Neural cell (in vitro differentiated cells): ENCODE measurements at regions not wholly inside any gene's neighbourhood (a gene's known extent, or its start where the extent isn't known, plus 50 kb on each side); places are given as distances from the start of the nearest gene placed in this dataset.

Experiments used
- H2AFZ ChIP-seq: fragments of 200-600, 300-800 bp; sonication (generic), shearing (Covaris generic); 2 replicates; pipeline ENCODE4 v1.6.0; 2014; ENCODE audit warnings: low read depth, mild to moderate bottlenecking, antibody characterized with exemption, low read length, moderate library complexity
- H3F3A ChIP-seq: fragments of 200-600 bp; shearing (Covaris generic); 2 replicates; pipeline ENCODE4 v1.6.1; 2016; ENCODE audit warnings: mild to moderate bottlenecking, moderate library complexity, mixed read lengths, antibody characterized with exemption, low read length; ENCODE audit not compliant: insufficient read depth, poor library complexity, severe bottlenecking
- H3K27ac ChIP-seq: fragments of 200-600, 300-800 bp; sonication (generic), shearing (Covaris generic); 2 replicates; pipeline ENCODE4 v1.5.1; 2014; ENCODE audit warnings: mild to moderate bottlenecking, low read length, moderate library complexity
- H3K27me3 ChIP-seq: fragments of 300-800, 200-600 bp; sonication (generic), shearing (Covaris generic); 2 replicates; pipeline ENCODE4 v1.6.0; 2014; ENCODE audit warnings: mild to moderate bottlenecking, low read depth, low read length, moderate library complexity; ENCODE audit not compliant: insufficient read depth
- H3K36me3 ChIP-seq: fragments of 300-800, 200-600 bp; sonication (generic), shearing (Covaris generic); 2 replicates; pipeline ENCODE4 v1.5.1; 2014; ENCODE audit warnings: mild to moderate bottlenecking, antibody characterized with exemption, low read length, moderate library complexity; ENCODE audit not compliant: insufficient read depth
- H3K4me2 ChIP-seq: fragments of 300-800, 200-600 bp; sonication (generic), shearing (Covaris generic); 2 replicates; pipeline ENCODE4 v1.6.0; 2014; ENCODE audit warnings: mild to moderate bottlenecking, low read length
- H3K4me3 ChIP-seq: fragments of 300-800, 200-600 bp; sonication (generic), shearing (Covaris generic); 2 replicates; pipeline ENCODE4 v1.5.1; 2014; ENCODE audit warnings: mild to moderate bottlenecking, low read length, moderate library complexity
- H3K79me2 ChIP-seq: fragments of 200-600 bp; shearing (Covaris generic); replicated peaks from 2 replicates; pipeline ENCODE4 v1.6.0; 2014; ENCODE audit warnings: mild to moderate bottlenecking, low read length, moderate library complexity; ENCODE audit not compliant: insufficient read depth
- H3K9ac ChIP-seq: fragments of 300-800, 200-600 bp; sonication (generic), shearing (Covaris generic); 2 replicates; pipeline ENCODE4 v1.6.1; 2016; ENCODE audit warnings: mild to moderate bottlenecking, low read length, mixed read lengths
- H3K9me2 ChIP-seq: fragments of 200-600 bp; shearing (Covaris generic); 2 replicates; pipeline ENCODE4 v1.6.1; 2016; ENCODE audit warnings: mild to moderate bottlenecking, low read length, mixed read lengths; ENCODE audit not compliant: insufficient read depth
- H3K9me3 ChIP-seq: fragments of 200-600, 300-800 bp; sonication (generic), shearing (Covaris generic); 2 replicates; pipeline ENCODE4 v1.6.1; 2016; ENCODE audit warnings: mild to moderate bottlenecking, mixed run types, low read length, moderate library complexity, mixed read lengths
- H4K20me1 ChIP-seq: fragments of 200-600 bp; shearing (Covaris generic); 2 replicates; pipeline ENCODE4 v1.6.1; 2016; ENCODE audit warnings: mild to moderate bottlenecking, mixed run types; ENCODE audit not compliant: insufficient read depth
- CTCF ChIP-seq: fragments of 450-650 bp; IDR thresholded peaks from 2 replicates; pipeline ENCODE4 v1.5.1; 2014; ENCODE audit warnings: antibody characterized with exemption, mild to moderate bottlenecking, moderate library complexity; ENCODE audit not compliant: poor library complexity, severe bottlenecking
- EP300 ChIP-seq: fragments of 450-650 bp; conservative IDR thresholded peaks from 2 replicates; pipeline ENCODE4 v1.6.1; 2014; ENCODE audit warnings: antibody characterized with exemption, mild to moderate bottlenecking, moderate library complexity; ENCODE audit not compliant: poor library complexity, severe bottlenecking
- EZH2 ChIP-seq: fragments of 200-600, 300-800 bp; shearing (Covaris generic), sonication (generic); IDR thresholded peaks from 2 replicates; pipeline ENCODE4 v1.6.1; 2014; ENCODE audit warnings: antibody characterized with exemption, low read length, borderline replicate concordance, mild to moderate bottlenecking; ENCODE audit not compliant: insufficient read depth, poor library complexity, severe bottlenecking
- MXI1 ChIP-seq: fragments of 450-650 bp; conservative IDR thresholded peaks from 2 replicates; pipeline ENCODE4 v1.6.1; 2014; ENCODE audit warnings: antibody characterized with exemption, mild to moderate bottlenecking; ENCODE audit not compliant: poor library complexity, severe bottlenecking
- POLR2AphosphoS5 ChIP-seq: IDR thresholded peaks from 2 replicates; pipeline ENCODE4 v1.6.1; 2012
- RAD21 ChIP-seq: fragments of 450-650 bp; conservative IDR thresholded peaks from 2 replicates; pipeline ENCODE4 v1.6.1; 2014; ENCODE audit warnings: antibody characterized with exemption, mild to moderate bottlenecking, moderate library complexity
- SMC3 ChIP-seq: fragments of 450-650 bp; conservative IDR thresholded peaks from 2 replicates; pipeline ENCODE4 v1.6.1; 2014; ENCODE audit warnings: antibody characterized with exemption, mild to moderate bottlenecking, moderate library complexity; ENCODE audit not compliant: poor library complexity
- TAF1 ChIP-seq: IDR thresholded peaks from 2 replicates; pipeline ENCODE4 v1.6.1; 2012; ENCODE audit warnings: low read depth
- TF ChIP-seq, protein P1 (sequence below): IDR thresholded peaks from 2 replicates; pipeline ENCODE4 v1.6.1; 2012; ENCODE audit warnings: borderline replicate concordance

DNA sequence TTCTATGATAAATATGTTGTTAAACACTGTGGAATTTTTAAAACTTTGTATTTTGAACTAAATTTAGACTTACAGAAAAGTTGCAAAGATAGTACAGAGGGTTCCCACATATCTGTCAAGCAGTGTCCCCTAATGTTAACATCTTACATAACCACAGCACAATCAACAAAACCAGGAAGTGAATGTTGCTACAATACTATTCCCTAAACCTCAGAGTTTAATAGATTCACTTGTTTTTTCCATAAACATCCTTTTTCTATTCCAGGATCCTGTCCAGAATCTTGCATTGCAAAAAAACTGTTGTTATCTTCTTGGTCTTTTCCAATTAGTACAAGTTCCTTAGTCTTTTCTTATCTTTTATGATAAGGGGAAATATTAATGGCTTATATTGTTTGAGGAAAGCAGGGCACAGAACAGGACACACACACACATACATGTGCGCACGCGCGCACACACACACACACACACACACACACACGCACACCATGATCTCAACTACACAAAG, 251.1 kb upstream of the TRIB2 start:
- Histone ChIP-seq H3K9ac (no peak overlapping the region), H2AFZ (no peak overlapping the region), H3K79me2 (no peaks in the 10 kb centered on the region), H3K36me3 (no peaks in the 10 kb centered on the region), H3K4me2 (no peak overlapping the region), H3F3A (no peaks in the 10 kb centered on the region), H3K9me2 (no peaks in the 10 kb centered on the region), H3K9me3 (no peaks in the 10 kb centered on the region), H3K27me3 (no peaks in the 10 kb centered on the region), H4K20me1 (no peaks in the 10 kb centered on the region), H3K4me3 (no peak overlapping the region), H3K27ac (no peak overlapping the region)
- TF ChIP-seq TAF1: no peak
- TF ChIP-seq SMC3: no peak
- TF ChIP-seq, protein P1, sequence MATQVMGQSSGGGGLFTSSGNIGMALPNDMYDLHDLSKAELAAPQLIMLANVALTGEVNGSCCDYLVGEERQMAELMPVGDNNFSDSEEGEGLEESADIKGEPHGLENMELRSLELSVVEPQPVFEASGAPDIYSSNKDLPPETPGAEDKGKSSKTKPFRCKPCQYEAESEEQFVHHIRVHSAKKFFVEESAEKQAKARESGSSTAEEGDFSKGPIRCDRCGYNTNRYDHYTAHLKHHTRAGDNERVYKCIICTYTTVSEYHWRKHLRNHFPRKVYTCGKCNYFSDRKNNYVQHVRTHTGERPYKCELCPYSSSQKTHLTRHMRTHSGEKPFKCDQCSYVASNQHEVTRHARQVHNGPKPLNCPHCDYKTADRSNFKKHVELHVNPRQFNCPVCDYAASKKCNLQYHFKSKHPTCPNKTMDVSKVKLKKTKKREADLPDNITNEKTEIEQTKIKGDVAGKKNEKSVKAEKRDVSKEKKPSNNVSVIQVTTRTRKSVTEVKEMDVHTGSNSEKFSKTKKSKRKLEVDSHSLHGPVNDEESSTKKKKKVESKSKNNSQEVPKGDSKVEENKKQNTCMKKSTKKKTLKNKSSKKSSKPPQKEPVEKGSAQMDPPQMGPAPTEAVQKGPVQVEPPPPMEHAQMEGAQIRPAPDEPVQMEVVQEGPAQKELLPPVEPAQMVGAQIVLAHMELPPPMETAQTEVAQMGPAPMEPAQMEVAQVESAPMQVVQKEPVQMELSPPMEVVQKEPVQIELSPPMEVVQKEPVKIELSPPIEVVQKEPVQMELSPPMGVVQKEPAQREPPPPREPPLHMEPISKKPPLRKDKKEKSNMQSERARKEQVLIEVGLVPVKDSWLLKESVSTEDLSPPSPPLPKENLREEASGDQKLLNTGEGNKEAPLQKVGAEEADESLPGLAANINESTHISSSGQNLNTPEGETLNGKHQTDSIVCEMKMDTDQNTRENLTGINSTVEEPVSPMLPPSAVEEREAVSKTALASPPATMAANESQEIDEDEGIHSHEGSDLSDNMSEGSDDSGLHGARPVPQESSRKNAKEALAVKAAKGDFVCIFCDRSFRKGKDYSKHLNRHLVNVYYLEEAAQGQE: no peak
- no peak for TF ChIP-seq EZH2
- TF ChIP-seq MXI1: no peak

- Histone ChIP-seq H3K27ac (no peak overlapping the region), H2AFZ (no peak overlapping the region), H4K20me1 (no peaks in the 10 kb centered on the region), H3K9me2 (no peaks in the 10 kb centered on the region), H3K9ac (no peak overlapping the region), H3F3A (no peaks in the 10 kb centered on the region), H3K79me2 (no peaks in the 10 kb centered on the region), H3K4me3 (no peak overlapping the region), H3K36me3 (no peaks in the 10 kb centered on the region), H3K9me3 (no peaks in the 10 kb centered on the region), H3K4me2 (no peak overlapping the region), H3K27me3 (no peaks in the 10 kb centered on the region)
- TF ChIP-seq CTCF (no peak), TAF1 (no peak), SMC3 (no peak), POLR2AphosphoS5 (no peak), MXI1 (no peak), EZH2 (no peak), EP300 (no peak), RAD21 (no peak)
- TF ChIP-seq, protein P1: no peak
Measured at GRCh38 chr2:12467303-12467702, 249.4 kb upstream of the TRIB2 start.
